Smooth muscle cell (in vitro differentiated cells): ENCODE measurements at regions not wholly inside any gene's neighbourhood (a gene's known extent, or its start where the extent isn't known, plus 50 kb on each side); places are given as distances from the start of the nearest gene placed in this dataset.

ENCODE experiments used
- DNase-seq: peaks from one replicate; lab custom pipeline; 2025; ENCODE audit not compliant: unreplicated experiment; lab: John Stamatoyannopoulos, UW
- H2AFZ ChIP-seq: fragments of 200-600 bp; sonication (generic); 2 replicates; pipeline ENCODE4 v1.6.0; 2016; ENCODE audit warnings: antibody characterized with exemption, low read depth, mild to moderate bottlenecking
- H3F3A ChIP-seq: fragments of 200-600 bp; sonication (generic); 2 replicates; pipeline ENCODE4 v1.6.0; 2017; ENCODE audit warnings: antibody characterized with exemption, low read depth
- H3K27ac ChIP-seq: fragments of 200-600 bp; sonication (generic); 2 replicates; pipeline ENCODE4 v1.5.1; 2016; ENCODE audit warnings: low read depth, mild to moderate bottlenecking
- H3K27me3 ChIP-seq: fragments of 200-600 bp; sonication (generic); 2 replicates; pipeline ENCODE4 v1.6.1; 2016; ENCODE audit warnings: low read depth, mild to moderate bottlenecking
- H3K36me3 ChIP-seq: fragments of 200-600 bp; sonication (generic); 2 replicates; pipeline ENCODE4 v1.5.1; 2016; ENCODE audit warnings: low read depth
- H3K4me1 ChIP-seq: fragments of 200-600 bp; sonication (generic); 2 replicates; pipeline ENCODE4 v1.5.1; 2016; ENCODE audit warnings: low read depth
- H3K4me2 ChIP-seq: fragments of 200-600 bp; sonication (generic); 2 replicates; pipeline ENCODE4 v1.6.0; 2016; ENCODE audit warnings: mild to moderate bottlenecking
- H3K4me3 ChIP-seq: fragments of 200-600 bp; sonication (generic); 2 replicates; pipeline ENCODE4 v1.5.1; 2016; ENCODE audit warnings: mild to moderate bottlenecking
- H3K79me2 ChIP-seq: fragments of 200-600 bp; sonication (generic); 2 replicates; pipeline ENCODE4 v1.6.0; 2016; ENCODE audit warnings: low read depth, mild to moderate bottlenecking
- H3K9ac ChIP-seq: fragments of 200-600 bp; sonication (generic); 2 replicates; pipeline ENCODE4 v1.6.0; 2016; ENCODE audit warnings: low read depth
- H3K9me3 ChIP-seq: fragments of 200-600 bp; sonication (generic); replicated peaks from 2 replicates; pipeline ENCODE4 v1.5.1; 2016; ENCODE audit warnings: low read depth
- H4K20me1 ChIP-seq: fragments of 200-600 bp; sonication (generic); 2 replicates; pipeline ENCODE4 v1.6.0; 2016; ENCODE audit warnings: low read depth
- CTCF ChIP-seq: fragments of 200-600 bp; sonication (generic); IDR thresholded peaks from 2 replicates; pipeline ENCODE4 v1.5.1; 2017; ENCODE audit warnings: borderline replicate concordance, mild to moderate bottlenecking, antibody characterized with exemption; ENCODE audit not compliant: insufficient read depth, poor library complexity, severe bottlenecking
- WGBS: methylation state at CpG from one replicate; pipeline ENCODE4 v1.1.7; 2016; ENCODE audit warnings: low lambda C conversion rate; 5-methylcytosine and 5-hydroxymethylcytosine counted together

- Histone ChIP-seq H2AFZ (no peak overlapping the region), H3K27me3 (no peaks in the 10 kb centered on the region), H3K4me1 (peaks cover 13% of the 10 kb centered on the region), H3K36me3 (no peaks in the 10 kb centered on the region), H3K79me2 (no peaks in the 10 kb centered on the region), H3K9me3 (no peaks in the 10 kb centered on the region), H4K20me1 (no peaks in the 10 kb centered on the region), H3K27ac (no peak overlapping the region), H3K9ac (no peak overlapping the region), H3K4me2 (no peak overlapping the region), H3K4me3 (no peak overlapping the region), H3F3A (peaks cover 5% of the 10 kb centered on the region)
- no peak for DNase-seq
- 87% methylated on average over 1 of the region's 1 CpG for WGBS
- TF ChIP-seq CTCF = no peak
Measured at GRCh38 chr11:110900426-110900825, 188.2 kb upstream of the ARHGAP20 start.

GRCh38 chr11:110897035-110897434 is 184.8 kb upstream of the ARHGAP20 start:
- no peak for TF ChIP-seq CTCF
- no peak for DNase-seq
- no peaks in the 10 kb centered on the region for H3K36me3 ChIP-seq
- no peaks in the 10 kb centered on the region for H4K20me1 ChIP-seq
- no peaks in the 10 kb centered on the region for H3K9me3 ChIP-seq
- H3K4me2 ChIP-seq = peak overlapping the region; percentile 28
- peaks cover 5% of the 10 kb centered on the region for H3F3A ChIP-seq
- H3K79me2 ChIP-seq = no peaks in the 10 kb centered on the region
- H2AFZ ChIP-seq = no peak overlapping the region
- H3K4me3 ChIP-seq = no peak overlapping the region
- H3K27ac ChIP-seq = peak overlapping the region; percentile 63
- H3K4me1 ChIP-seq = peaks cover 13% of the 10 kb centered on the region
- H3K27me3 ChIP-seq = no peaks in the 10 kb centered on the region
- WGBS = 62% methylated on average over 3 of the region's 3 CpGs
- no peak overlapping the region for H3K9ac ChIP-seq

GRCh38 chr11:110896358-110896757 is 184.1 kb upstream of the ARHGAP20 start:
- Histone ChIP-seq H3K9ac (no peak overlapping the region), H3K27ac (peak overlapping the region; percentile 63), H3K79me2 (no peaks in the 10 kb centered on the region), H3K4me3 (no peak overlapping the region), H3K9me3 (no peaks in the 10 kb centered on the region), H2AFZ (no peak overlapping the region), H4K20me1 (no peaks in the 10 kb centered on the region), H3K27me3 (no peaks in the 10 kb centered on the region), H3K36me3 (no peaks in the 10 kb centered on the region), H3K4me2 (peak overlapping the region; percentile 28), H3K4me1 (peaks cover 13% of the 10 kb centered on the region), H3F3A (peaks cover 5% of the 10 kb centered on the region)
- TF ChIP-seq CTCF = no peak
- DNase-seq = no peak
- WGBS = 0% methylated on average over 1 of the region's 1 CpG

GRCh38 chr11:110894224-110894623 is 182.0 kb upstream of the ARHGAP20 start:
- TF ChIP-seq CTCF = no peak
- Histone ChIP-seq H4K20me1 (no peaks in the 10 kb centered on the region), H3K27me3 (no peaks in the 10 kb centered on the region), H3F3A (peaks cover 5% of the 10 kb centered on the region), H3K4me2 (no peak overlapping the region), H3K27ac (no peak overlapping the region), H3K4me3 (no peak overlapping the region), H3K9ac (no peak overlapping the region), H2AFZ (no peak overlapping the region), H3K4me1 (peaks cover 13% of the 10 kb centered on the region), H3K79me2 (no peaks in the 10 kb centered on the region), H3K36me3 (no peaks in the 10 kb centered on the region), H3K9me3 (no peaks in the 10 kb centered on the region)
- no peak for DNase-seq
- WGBS = 70% methylated on average over 4 of the region's 4 CpGs
